IMR-90 (cell line): ENCODE measurements at regions not wholly inside any gene's neighbourhood (a gene's known extent, or its start where the extent isn't known, plus 50 kb on each side); places are given as distances from the start of the nearest gene placed in this dataset.

Source experiments
- CTCF ChIP-seq: conservative IDR thresholded peaks from 2 replicates; pipeline ENCODE4 v1.5.1; 2012; ENCODE audit warnings: mild to moderate bottlenecking, low read depth, low read length, improper control_type of control experiment
- FOS ChIP-seq: fragments of 150-350 bp; IDR thresholded peaks from 2 replicates; pipeline ENCODE4 v1.6.1; 2016; ENCODE audit warnings: low read depth, low read length
- TF ChIP-seq, protein P1 (sequence below): fragments of 150-350 bp; IDR thresholded peaks from 2 replicates; pipeline ENCODE4 v1.6.1; 2016; ENCODE audit warnings: low read depth, mild to moderate bottlenecking, low read length, moderate library complexity, borderline replicate concordance

DNA sequence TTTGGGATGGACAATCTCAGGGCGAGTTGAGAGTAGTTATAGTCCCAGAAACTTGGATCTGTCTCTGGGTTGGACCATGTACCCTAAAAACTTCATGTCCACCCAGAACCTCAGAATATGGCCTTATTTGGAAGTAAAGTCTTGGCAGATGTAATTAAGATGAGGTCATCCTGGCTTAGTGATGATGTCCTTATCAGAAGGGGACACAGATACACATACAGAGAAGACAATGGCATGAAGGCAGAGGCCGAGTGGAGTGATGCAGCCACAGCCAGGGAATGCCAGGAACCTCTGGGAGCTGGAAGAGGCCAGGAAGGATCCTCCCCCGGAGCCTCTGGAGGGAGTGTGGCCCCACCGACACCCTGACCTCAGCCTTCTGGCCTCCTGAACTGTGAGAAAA lies 61.2 kb upstream of the STX18 start:
- TF ChIP-seq CTCF (no peak), FOS (no peak)
- TF ChIP-seq, protein P1, sequence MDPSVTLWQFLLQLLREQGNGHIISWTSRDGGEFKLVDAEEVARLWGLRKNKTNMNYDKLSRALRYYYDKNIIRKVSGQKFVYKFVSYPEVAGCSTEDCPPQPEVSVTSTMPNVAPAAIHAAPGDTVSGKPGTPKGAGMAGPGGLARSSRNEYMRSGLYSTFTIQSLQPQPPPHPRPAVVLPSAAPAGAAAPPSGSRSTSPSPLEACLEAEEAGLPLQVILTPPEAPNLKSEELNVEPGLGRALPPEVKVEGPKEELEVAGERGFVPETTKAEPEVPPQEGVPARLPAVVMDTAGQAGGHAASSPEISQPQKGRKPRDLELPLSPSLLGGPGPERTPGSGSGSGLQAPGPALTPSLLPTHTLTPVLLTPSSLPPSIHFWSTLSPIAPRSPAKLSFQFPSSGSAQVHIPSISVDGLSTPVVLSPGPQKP, result no peak
